Upper lobe of right lung (tissue), 1 donor: ENCODE measurements at regions not wholly inside any gene's neighbourhood (a gene's known extent, or its start where the extent isn't known, plus 50 kb on each side); places are given as distances from the start of the nearest gene placed in this dataset.
"Not testable (repeated sequence)": the region's sequence is repeated elsewhere in the genome, so short reads cannot be mapped to it uniquely, and the experiment has no call there.

ENCODE experiments used
- ATAC-seq: fragments of 200-7000 bp; cut with Tn5 transposase; one replicate; pipeline ENCODE4 v1.9.1; 2020; ENCODE audit warnings: mild to moderate bottlenecking, moderate library complexity
- DNase-seq: peaks from one replicate; pipeline ENCODE4 v3.0.0-alpha.2; 2020
- H3K27ac ChIP-seq: fragments of 200-600 bp; one replicate; pipeline ENCODE4 v1.8.0; 2022
- H3K27me3 ChIP-seq: fragments of 200-600 bp; one replicate; pipeline ENCODE4 v1.8.0; 2022; ENCODE audit warnings: mild to moderate bottlenecking
- H3K36me3 ChIP-seq: fragments of 200-600 bp; one replicate; pipeline ENCODE4 v1.8.0; 2022
- H3K4me1 ChIP-seq: fragments of 200-600 bp; one replicate; pipeline ENCODE4 v1.8.0; 2022
- H3K4me3 ChIP-seq: fragments of 200-600 bp; one replicate; pipeline ENCODE4 v1.8.0; 2022; ENCODE audit warnings: mild to moderate bottlenecking
- H3K9me3 ChIP-seq: fragments of 200-600 bp; one replicate; pipeline ENCODE4 v1.8.0; 2022
- CTCF ChIP-seq: fragments of 200-600 bp; IDR thresholded peaks from one replicate; pipeline ENCODE4 v1.8.0; 2022; ENCODE audit warnings: antibody characterized with exemption
- intact Hi-C: fragments of 100-400 bp; cut with DNase I; formaldehyde crosslinking; loops from one replicate; pipeline ENCODE4 v1.11.0; 2022
- donor health status: DM: no; HTN: yes; CAD: no; lungs with severe emphysema.

GRCh38 chr5:125668884-125669283 lies 754.3 kb upstream of the GRAMD2B start:
- no peak for ATAC-seq
- DNase-seq: no peak
- no peaks in the 10 kb centered on the region for H3K4me1 ChIP-seq
- H3K36me3 ChIP-seq: no peaks in the 10 kb centered on the region
- intact Hi-C loops: no loop called here
- H3K27ac ChIP-seq: no peak overlapping the region
- H3K27me3 ChIP-seq: no peaks in the 10 kb centered on the region
- H3K9me3 ChIP-seq: no peaks in the 10 kb centered on the region
- no peak overlapping the region for H3K4me3 ChIP-seq
- no peak for TF ChIP-seq CTCF

GRCh38 chr5:125673359-125673950 lies 749.8 kb upstream of the GRAMD2B start:
- DNase-seq: no peak
- Histone ChIP-seq H3K36me3 (no peaks in the 10 kb centered on the region), H3K9me3 (no peaks in the 10 kb centered on the region), H3K4me1 (no peaks in the 10 kb centered on the region), H3K27me3 (no peaks in the 10 kb centered on the region), H3K4me3 (no peak overlapping the region), H3K27ac (no peak overlapping the region)
- intact Hi-C loops: no loop called here
- no peak for ATAC-seq
- TF ChIP-seq CTCF: no peak

GRCh38 chr5:125679522-125679921 lies 743.7 kb upstream of the GRAMD2B start:
- Histone ChIP-seq H3K27me3 (no peaks in the 10 kb centered on the region), H3K9me3 (no peaks in the 10 kb centered on the region), H3K4me1 (no peaks in the 10 kb centered on the region), H3K4me3 (no peak overlapping the region), H3K36me3 (no peaks in the 10 kb centered on the region), H3K27ac (no peak overlapping the region)
- TF ChIP-seq CTCF: no peak
- DNase-seq (no peak), ATAC-seq (no peak)
- intact Hi-C loops: no loop called here

DNA sequence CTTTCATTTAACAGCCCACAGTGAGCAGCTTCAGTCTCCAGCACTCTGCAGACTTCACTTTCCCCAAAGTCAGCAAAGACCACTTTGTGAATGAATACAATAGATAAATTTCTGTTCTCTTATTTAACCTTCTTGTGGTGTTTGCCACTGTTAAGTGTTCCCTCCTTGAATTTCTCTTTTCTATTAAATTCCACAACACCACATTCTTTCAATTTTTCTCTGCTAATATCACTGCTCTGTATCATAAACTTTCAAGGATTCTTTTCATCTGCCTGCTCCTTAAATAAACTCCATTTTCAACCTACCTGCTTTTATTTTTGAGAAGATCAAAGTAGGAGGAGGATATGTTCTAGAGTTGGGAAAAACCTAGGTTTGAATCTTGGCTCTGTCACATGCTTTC lies 739.5 kb upstream of the GRAMD2B start:
- H3K9me3 ChIP-seq: no peaks in the 10 kb centered on the region
- no peaks in the 10 kb centered on the region for H3K36me3 ChIP-seq
- no peaks in the 10 kb centered on the region for H3K27me3 ChIP-seq
- no peak for TF ChIP-seq CTCF
- H3K4me1 ChIP-seq: no peaks in the 10 kb centered on the region
- H3K27ac ChIP-seq: no peak overlapping the region
- intact Hi-C loops: no loop called here
- DNase-seq (no peak), ATAC-seq (no peak)
- H3K4me3 ChIP-seq: no peak overlapping the region

- H3K4me1 ChIP-seq: no peaks in the 10 kb centered on the region
- H3K27ac ChIP-seq: no peak overlapping the region
- no peak for TF ChIP-seq CTCF
Observed at GRCh38 chr5:125685771-125686170, 737.4 kb upstream of the GRAMD2B start.

GRCh38 chr5:125691738-125692530 lies 731.3 kb upstream of the GRAMD2B start:
- H3K4me1 ChIP-seq, H3K4me3 ChIP-seq, H3K9me3 ChIP-seq, intact Hi-C loops, H3K27ac ChIP-seq, H3K36me3 ChIP-seq, H3K27me3 ChIP-seq, ATAC-seq, DNase-seq: not testable (repeated sequence)

More at GRCh38 chr5:125685771-125686170, 737.4 kb upstream of the GRAMD2B start:
- Histone ChIP-seq H3K27me3 (no peaks in the 10 kb centered on the region), H3K9me3 (no peaks in the 10 kb centered on the region), H3K36me3 (no peaks in the 10 kb centered on the region), H3K4me3 (no peak overlapping the region)
- no peak for DNase-seq
- intact Hi-C loops: no loop called here
- ATAC-seq: no peak
